GM18519 (cell line): ENCODE measurements at regions not wholly inside any gene's neighbourhood (a gene's known extent, or its start where the extent isn't known, plus 50 kb on each side); places are given as distances from the start of the nearest gene placed in this dataset.

ENCODE experiments used
- ATAC-seq: cut with Tn5 transposase; IDR thresholded peaks from one replicate; pipeline ENCODE4 v1.9.1; 2021; ENCODE audit warnings: mild to moderate bottlenecking, moderate library complexity; ENCODE audit not compliant: unreplicated experiment, low FRiP score

DNA sequence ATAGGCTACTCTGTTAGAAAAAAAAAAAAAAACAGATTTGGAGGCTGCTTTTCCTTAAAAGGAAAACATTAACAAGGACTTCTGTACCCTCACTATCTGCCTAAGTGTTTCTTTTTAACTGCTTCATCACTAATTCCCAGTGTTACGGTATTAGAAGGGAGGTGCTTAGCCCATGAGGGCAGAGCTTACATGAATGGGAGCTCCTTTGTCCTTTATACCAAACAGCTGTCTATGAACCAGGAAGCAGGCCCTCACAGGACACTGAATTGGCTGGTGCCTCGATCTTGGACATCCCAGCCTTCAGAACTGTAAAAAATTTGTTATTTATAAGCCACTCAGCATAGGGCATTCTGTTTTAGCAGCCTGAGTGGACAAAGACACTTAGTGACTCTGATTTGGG is 215.6 kb upstream of the NRSN1 start:
- ATAC-seq, result no peak

DNA sequence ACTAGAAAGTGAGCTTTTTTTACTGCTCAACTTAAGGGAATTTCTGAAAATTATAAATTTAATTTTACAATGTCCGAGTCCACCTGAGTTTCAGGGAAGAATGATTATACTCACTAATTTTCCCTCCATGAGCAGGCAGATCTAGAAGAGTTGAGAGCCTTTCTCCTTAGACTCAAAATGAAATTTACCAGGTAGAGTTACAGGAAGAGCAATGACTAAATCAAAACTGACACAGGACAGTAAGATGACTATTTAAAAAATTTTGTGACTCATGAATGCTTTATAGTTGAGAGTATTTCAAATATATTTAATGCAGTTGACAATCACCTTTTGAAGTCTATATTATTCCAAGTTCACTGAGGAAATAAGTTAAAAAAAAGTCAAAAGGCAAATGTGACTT is 198.1 kb upstream of the NRSN1 start:
- ATAC-seq, result no peak

DNA sequence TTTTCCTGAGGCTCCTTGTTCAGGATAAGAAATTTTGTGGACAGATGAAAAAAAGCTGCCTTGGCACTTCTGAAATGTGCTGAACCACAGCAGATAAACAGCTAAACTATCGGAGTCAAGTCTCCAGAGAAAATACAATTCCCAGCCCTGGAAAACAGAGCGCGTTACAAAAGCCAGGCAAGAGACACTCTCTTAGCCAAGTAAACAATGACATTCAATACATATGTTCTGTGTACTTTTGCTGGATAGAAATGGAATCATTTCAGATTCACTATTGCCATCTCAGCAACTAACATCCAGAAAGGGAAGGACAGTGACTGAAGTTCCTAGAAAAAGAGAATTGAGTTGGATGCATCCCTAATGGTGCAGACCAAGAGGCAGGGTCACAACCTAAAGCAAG is 196.8 kb upstream of the NRSN1 start:
- no peak for ATAC-seq

DNA sequence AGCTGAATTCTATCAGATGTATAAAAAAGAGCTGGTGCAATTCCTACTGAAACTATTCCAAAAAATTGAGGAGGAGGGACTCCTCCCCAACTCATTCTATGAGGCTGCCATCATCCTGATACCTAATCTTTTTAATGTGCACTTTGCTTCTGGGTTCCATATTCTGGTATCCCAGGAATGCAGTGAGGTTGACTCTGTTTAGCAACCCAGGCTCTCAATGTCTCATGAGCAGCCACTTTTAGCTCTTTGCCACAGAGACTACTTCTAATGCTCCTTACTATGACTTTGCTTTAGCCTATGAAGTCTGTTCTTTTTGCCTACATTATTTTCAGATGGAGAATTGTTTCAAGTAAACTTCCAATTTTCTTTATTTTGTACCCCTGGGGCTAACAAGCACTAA is 185.5 kb upstream of the NRSN1 start:
- no peak for ATAC-seq

DNA sequence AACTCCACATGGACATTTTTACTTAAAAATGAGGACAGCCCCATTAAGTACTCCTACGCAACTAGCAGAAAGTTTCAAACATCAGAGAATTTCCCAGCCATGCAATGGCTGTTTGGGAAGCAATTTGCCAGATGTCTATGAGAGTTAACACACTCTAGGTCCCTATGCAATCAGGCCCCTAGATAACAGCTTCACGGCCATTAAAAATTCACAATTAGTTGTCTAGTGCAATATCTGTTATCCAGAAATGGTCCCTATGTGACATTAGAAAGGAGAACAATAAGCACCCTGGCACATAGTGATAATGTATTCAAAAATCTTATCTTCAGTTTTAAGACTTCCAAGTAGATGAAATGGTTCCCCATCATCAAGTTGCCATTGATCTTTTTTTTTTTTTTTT is 174.3 kb upstream of the NRSN1 start:
- no peak for ATAC-seq

DNA sequence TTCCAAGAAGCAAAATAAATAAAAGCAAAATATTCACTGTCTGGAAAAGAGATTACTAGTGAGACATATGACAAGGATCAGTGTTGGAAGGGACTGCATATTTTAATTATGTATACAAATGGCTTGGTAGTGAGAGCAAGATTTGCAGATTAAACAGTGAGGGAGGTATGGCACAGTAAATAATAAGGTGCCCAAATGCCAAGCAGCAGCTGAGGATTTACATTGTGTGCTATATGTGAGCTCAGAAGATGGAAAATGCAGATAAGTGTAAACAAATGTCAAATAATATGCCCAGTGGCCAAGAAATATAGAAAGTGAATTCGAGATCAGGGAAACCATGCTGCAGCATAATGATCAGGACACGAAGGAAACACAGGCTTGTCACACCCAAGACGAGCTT is 173.8 kb upstream of the NRSN1 start:
- no peak for ATAC-seq

DNA sequence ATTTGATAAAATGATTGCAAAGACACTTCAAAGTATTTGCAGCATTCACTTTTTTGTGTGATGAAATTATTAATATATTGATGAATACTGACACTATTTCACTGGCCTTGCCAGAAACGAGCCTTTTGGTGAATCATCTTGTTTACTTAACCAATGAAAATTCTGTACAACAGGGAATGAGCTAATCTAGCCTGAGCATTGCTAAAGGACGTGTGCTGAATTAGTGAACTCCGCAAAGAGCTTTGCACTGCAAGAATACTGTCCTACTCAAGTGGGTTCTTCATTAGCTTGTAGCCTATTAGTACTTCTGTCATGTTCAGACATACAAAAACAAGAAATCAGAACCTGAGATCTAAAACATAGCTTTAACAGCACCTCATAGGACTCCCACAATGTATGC is 172.0 kb upstream of the NRSN1 start:
- ATAC-seq, result no peak

DNA sequence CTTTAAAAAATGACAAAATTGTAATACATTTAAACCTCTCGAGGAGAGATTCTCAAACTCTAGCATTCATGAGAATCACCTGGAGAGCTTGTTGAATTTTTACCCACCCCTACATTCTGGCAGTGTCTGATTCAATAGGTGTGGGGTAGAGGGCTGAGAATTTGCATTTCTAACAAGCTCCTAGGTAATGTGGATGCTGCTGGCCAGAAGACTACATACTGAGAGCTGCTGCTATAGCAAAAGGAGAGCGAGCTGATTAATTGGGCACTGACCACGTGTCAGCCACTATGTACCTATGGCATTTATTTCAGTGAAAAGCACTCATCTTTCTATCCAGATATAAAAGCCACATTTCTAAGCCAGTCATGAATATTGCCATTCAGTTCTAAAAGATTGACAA is 169.0 kb upstream of the NRSN1 start:
- ATAC-seq, result no peak

DNA sequence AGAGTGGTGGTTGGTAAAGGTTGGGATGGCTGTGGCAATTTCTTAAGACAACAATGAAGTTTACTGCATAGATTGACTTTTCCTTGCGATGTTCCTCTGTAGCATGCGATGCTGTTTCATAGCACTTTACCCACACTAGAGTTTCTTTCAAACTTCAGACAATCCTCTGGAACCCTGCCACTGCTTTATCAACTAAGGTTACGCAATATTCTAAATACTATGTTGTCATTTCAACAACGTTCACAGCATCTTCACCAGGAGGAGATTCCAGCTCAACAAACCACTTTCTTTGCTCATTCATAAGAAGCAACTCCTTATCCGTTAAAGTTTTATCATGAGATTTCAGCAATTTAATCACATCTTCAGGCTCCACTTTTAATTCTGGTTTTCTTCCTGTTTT is 161.2 kb upstream of the NRSN1 start:
- ATAC-seq, result no peak

DNA sequence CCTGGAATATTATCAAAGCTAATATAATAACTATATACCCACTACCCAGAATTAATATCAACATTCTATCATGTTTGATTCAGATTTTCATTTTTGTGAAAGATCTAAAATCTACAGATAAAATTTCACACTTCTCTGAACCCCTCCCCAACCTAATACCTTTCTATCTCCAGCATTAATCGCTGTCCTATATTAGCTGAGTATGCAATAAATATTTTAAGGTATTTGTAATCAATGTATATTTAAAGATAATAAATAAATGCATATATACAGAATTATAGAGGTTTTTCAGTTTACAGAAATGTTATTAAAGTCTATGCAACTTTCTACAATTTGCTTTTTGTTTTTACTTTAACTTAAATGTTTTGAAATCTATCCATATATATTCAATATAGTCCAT is 156.7 kb upstream of the NRSN1 start:
- ATAC-seq, result no peak

DNA sequence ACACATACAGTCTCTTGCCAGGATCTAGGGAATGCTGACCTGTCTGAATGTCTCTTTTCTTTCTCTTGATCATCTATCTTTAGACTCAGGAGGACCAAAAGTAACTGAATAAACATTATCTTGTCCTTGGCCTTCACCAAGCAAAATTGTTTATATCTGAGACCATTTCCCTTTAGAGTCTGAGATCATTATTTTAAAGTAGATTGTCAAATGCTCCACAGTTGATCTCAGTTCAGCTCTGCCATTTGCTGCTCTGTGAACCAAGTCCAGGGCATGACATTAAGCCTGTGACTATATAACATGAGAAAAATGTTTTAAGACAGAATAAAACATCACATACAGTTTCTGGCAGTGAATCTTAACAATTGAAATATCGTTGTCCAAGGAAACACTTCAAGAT is 148.3 kb upstream of the NRSN1 start:
- ATAC-seq, result no peak

DNA sequence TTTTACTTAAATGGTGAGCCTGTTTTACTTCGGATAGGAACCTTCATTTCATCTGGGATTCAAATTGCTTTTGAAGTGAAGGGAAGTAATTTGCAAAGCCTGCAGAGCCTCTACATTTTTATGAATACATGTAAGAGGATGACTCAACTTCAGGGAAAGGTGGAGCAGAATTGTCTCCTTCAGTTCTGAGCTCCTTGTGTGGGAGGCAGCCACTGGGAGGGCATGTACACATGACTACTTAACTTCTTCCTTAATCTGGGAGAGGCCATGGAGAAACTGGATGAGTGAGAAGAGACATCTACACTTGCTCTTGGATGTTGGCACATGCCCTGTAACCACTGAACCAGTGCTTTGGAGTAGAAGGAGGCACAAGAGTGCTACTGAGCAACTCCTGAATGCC is 145.1 kb upstream of the NRSN1 start:
- no peak for ATAC-seq

DNA sequence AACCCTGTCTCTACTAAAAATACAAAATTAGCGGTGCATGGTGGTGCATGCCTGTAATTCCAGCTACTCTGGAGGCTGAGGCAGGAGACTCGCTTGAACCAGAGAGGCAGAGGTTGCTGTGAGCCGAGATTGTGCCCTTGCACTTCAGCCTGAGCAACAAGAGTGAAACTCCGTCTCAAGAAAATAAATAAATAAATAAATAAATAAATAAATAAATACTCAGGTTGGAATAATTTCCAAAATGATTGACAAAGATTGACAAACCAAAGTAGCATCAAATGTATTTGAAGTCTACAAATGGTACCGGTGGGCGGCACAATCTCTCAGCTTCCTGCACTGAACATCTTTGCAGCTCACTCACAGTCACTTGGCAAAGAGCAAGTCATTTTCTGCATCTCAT is 144.1 kb upstream of the NRSN1 start:
- no peak for ATAC-seq

DNA sequence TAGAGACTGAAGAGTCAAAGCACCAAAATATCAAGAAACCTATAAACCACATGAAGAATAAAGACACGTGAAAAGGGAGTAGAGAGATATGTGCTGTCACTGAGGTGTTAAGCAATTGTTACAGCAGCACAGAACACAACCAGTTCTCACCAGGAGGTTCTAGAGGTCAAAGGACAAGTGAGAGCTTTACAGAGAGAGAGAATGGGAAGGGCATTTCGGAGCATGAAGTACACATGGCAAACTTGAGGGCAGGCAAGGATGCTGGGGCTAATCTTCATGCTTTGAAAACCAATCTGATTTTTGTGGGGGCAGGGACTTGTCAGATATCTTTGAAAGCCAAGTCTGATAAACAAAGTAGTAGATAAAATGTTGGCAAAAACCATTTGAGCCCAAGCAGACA is 142.3 kb upstream of the NRSN1 start:
- ATAC-seq, result no peak

DNA sequence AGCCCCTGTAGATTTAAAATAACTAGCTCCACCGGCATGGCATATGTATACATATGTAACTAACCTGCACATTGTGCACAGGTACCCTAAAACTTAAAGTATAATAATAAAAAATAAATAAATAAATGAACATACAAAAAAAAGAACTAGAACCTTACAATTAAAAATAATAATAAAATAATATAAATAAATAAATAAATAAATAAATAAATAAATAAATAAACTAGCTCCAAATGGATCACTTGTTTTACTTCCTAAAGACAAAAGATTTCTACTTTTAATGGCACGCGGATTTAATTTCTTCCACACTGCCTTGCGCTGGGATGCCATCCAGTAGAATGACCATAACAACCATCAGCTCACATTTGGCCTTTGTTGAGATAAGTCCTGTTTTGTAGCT is 141.0 kb upstream of the NRSN1 start:
- ATAC-seq, result no peak

DNA sequence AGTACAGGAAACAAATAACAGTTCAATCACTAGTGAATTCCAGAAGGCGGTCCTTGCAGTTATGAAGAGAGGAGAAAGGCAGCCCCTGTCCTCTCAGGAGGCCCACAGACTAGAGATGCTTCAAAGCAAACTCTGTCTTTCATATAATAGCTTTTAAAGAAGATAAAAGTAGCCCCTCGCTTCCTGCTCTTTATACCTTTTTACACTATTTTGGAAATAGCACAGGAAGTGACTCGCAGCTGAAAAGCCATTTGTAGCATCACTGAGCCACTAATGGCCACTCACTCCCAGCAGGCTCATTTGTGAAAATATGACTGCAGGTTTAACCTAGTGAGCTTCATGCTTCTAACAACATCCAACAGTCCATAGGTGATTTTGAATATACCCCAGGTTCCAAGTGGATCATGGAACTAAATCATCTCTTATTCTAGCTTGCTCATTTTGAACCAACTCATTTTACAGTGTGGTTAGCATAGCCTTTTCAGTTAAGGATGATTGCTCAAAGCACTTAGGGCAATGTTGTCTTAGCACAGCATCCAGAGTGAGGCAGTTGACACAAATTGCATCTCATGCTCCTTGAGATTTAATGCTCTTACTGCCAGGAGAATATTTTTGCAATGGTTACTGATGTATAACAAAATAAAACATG is 136.0 kb upstream of the NRSN1 start:
- ATAC-seq, result no peak

DNA sequence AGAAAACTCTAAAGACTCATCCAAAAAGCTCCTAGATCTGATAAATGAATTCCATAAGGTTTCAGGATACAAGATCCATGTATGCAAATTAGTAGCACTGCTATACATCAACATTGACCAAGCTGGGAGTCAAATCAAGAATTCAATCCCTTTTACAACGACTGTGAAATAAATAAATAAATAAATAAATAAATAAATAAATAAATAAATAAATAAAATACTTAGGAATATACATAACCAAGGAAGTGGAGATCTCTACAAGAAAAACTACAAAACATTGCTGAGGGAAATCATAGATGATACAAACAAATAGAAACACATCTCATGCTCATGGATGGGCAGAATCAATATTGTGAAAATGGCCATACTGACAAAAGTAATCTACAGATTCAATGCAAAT is 132.0 kb upstream of the NRSN1 start:
- no peak for ATAC-seq

DNA sequence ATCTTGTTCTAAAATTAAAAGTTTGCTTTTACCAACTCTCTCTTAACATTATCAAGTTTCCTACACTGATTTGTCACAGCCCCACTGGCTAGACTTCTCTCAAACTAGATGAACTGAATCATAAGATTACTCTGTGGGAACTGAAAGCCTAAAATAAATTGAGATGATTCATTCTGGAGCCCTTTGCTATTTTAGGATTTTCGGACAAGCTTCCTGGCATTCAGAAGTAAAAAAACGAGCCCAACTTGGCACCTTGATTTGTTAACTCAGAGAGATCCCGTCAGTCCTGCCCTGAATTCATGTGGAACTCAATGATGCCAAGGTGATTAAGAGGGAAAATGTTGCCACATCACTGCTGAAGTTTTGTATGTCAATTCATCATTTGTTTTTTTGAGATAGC is 122.0 kb upstream of the NRSN1 start:
- no peak for ATAC-seq

DNA sequence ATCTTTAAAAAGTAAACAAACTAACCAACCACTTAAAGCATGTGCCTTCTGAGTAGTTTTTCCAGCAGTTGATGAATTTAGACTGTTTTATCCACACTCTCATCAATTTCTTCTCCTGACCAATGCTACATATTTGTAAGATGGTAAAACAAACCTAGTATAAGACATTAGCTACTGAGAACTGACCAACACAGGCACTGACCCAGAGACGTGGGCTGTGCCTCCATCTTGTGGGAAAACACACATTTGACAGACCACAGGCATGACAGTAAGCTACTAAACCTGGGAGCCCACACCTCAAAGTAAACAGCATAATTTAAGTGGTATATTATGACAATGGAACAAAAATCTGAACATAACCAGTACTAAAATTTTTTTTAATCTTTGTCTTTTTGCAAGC is 121.4 kb upstream of the NRSN1 start:
- no peak for ATAC-seq

DNA sequence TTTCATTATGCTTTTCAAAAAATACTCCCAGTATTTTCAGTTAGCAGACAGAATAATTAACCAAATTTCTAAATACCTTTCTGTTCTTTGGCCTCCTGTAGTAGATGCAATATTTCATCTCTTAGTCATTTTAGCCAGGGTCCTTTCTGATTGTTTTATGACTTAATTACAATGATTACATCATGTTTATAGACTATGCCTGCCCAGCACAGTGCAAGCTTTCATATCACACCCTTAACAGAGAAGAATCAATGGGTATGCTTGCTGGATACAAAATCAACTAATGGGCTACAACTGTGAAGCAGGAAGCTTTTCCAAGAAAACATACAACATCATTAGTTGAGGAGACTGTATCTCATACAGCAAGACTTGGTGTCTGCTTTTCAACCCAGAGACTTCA is 119.8 kb upstream of the NRSN1 start:
- no peak for ATAC-seq

DNA sequence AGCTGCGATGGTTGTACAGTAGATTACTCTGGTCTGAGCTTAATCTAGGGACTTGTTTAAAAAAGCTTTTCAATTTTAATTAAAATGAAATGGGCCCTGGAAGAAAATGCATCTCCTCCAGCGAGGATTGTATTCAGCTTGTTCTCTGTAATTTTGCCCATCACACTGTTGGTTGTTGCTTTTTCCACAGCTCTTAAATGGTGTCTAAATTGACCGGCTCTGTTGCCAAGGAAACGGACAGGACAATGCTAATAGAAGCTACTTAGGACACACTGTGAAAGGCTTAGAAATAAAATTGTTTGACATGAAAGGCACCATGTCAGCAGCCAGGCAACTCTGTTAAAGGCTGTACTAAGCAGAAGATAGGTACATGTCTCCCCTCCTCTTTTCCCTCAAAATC is 116.7 kb upstream of the NRSN1 start:
- no peak for ATAC-seq

DNA sequence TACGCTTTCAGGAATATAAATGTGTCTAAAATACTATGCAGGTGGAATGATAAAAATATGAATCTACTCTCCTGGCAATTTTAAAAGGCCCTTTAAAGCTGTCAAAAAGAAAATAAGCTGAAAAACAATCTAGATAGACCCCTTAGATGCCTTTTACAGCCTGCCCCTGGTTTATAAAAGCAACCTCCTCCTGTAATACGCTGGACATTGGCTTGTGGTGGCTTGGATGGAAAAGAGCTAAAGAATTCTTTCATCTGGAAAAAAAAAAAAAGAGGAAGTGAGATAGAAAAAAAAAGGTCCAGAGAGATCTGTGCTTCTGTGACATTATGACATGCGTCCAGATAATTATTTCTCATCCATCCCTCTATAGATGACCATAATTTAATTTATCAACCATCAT is 115.9 kb upstream of the NRSN1 start:
- no peak for ATAC-seq

DNA sequence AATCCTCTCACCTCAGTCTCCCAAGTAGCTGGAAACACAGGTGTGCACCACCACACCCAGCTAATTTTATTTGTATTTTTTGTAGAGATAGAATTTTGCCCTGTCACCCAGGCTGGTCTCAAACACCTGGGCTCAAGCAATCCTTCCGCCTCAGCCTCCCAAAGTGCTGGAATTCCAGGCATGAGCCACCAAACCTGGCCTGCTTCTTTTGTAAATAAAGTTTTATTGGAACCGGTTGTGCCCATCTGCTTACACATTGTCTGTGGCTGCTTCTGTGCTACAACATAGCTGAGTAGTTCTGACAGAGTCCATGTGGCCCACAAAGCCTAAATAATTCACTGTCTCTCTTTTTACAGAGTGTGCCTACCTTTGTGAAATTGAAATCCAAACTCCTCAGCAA is 109.7 kb upstream of the NRSN1 start:
- no peak for ATAC-seq
